Mucosa of rectum (tissue), 2 donors: ENCODE measurements at regions not wholly inside any gene's neighbourhood (a gene's known extent, or its start where the extent isn't known, plus 50 kb on each side); places are given as distances from the start of the nearest gene placed in this dataset.

Experiments used
- H3K27ac ChIP-seq, 2 donors: one replicate each; pipeline ENCODE4 v1.7.0; 2013; ENCODE audit warnings: inconsistent platforms in 2 of 2, low read depth in 2 of 2, low read length in 2 of 2
- H3K27me3 ChIP-seq, 2 donors: one replicate each; pipeline ENCODE4 v1.7.0; 2013; ENCODE audit warnings: low read length in 2 of 2; ENCODE audit not compliant: control insufficient read depth in 2 of 2, insufficient read depth in 2 of 2
- H3K36me3 ChIP-seq, 2 donors: one replicate each; pipeline ENCODE4 v1.7.0; 2013; ENCODE audit warnings: low read length in 2 of 2; ENCODE audit not compliant: control insufficient read depth in 2 of 2, insufficient read depth in 2 of 2
- H3K4me1 ChIP-seq, 2 donors: one replicate each; pipeline ENCODE4 v1.7.0; 2013; ENCODE audit warnings: low read length in 2 of 2, mild to moderate bottlenecking in 1 of 2; ENCODE audit not compliant: control insufficient read depth in 2 of 2, insufficient read depth in 2 of 2
- H3K4me3 ChIP-seq, 2 donors: one replicate each; pipeline ENCODE4 v1.7.0; 2013; ENCODE audit warnings: low read length in 2 of 2
- H3K9ac ChIP-seq, 2 donors: one replicate each; pipeline ENCODE4 v1.7.0; 2013; ENCODE audit warnings: low read length in 2 of 2, low read depth in 1 of 2, mild to moderate bottlenecking in 1 of 2
- H3K9me3 ChIP-seq, 2 donors: one replicate each; pipeline ENCODE4 v1.7.0; 2013; ENCODE audit warnings: low read length in 2 of 2; ENCODE audit not compliant: control insufficient read depth in 2 of 2
- donor health status: healthy.
- donor health status: Normal muscosa, but diverticular disease.

- H3K27ac ChIP-seq, result peak overlapping the region; percentile 73 to 81
Observed at GRCh38 chr2:82120115-82120514, 1815.6 kb upstream of the LRRTM1 start.

GRCh38 chr2:82109418-82109817 lies 1804.9 kb upstream of the LRRTM1 start:
- no peaks in the 10 kb centered on the region for H3K36me3 ChIP-seq
- no peaks in the 10 kb centered on the region for H3K4me1 ChIP-seq
- H3K9me3 ChIP-seq, result no peaks in the 10 kb centered on the region
- no peaks in the 10 kb centered on the region for H3K27me3 ChIP-seq
- H3K27ac ChIP-seq, result no peak overlapping the region
- no peak overlapping the region for H3K9ac ChIP-seq
- no peak overlapping the region for H3K4me3 ChIP-seq

More at GRCh38 chr2:82120115-82120514, 1815.6 kb upstream of the LRRTM1 start:
- no peak overlapping the region for H3K9ac ChIP-seq
- H3K4me1 ChIP-seq, result peaks cover 0 to 11% of the 10 kb centered on the region in 2 donors
- H3K36me3 ChIP-seq, result no peaks in the 10 kb centered on the region
- H3K27me3 ChIP-seq, result no peaks in the 10 kb centered on the region
- no peaks in the 10 kb centered on the region for H3K9me3 ChIP-seq
- H3K4me3 ChIP-seq, result no peak overlapping the region

GRCh38 chr2:82098617-82099016 lies 1794.1 kb upstream of the LRRTM1 start:
- H3K4me1 ChIP-seq, result no peaks in the 10 kb centered on the region
- H3K36me3 ChIP-seq, result no peaks in the 10 kb centered on the region
- no peaks in the 10 kb centered on the region for H3K27me3 ChIP-seq
- H3K9ac ChIP-seq, result no peak overlapping the region
- no peak overlapping the region for H3K4me3 ChIP-seq
- H3K27ac ChIP-seq, result no peak overlapping the region
- no peaks in the 10 kb centered on the region for H3K9me3 ChIP-seq

- Histone ChIP-seq H3K27ac (no peak overlapping the region), H3K9ac (no peak overlapping the region), H3K27me3 (no peaks in the 10 kb centered on the region), H3K9me3 (no peaks in the 10 kb centered on the region), H3K4me1 (no peaks in the 10 kb centered on the region), H3K36me3 (no peaks in the 10 kb centered on the region), H3K4me3 (no peak overlapping the region)
Observed at GRCh38 chr2:82089518-82089917, 1785.0 kb upstream of the LRRTM1 start.

GRCh38 chr2:82084679-82085392 lies 1780.3 kb upstream of the LRRTM1 start:
- no peaks in the 10 kb centered on the region for H3K36me3 ChIP-seq
- H3K9me3 ChIP-seq, result no peaks in the 10 kb centered on the region
- no peak overlapping the region for H3K9ac ChIP-seq
- H3K27ac ChIP-seq, result no peak overlapping the region
- H3K4me3 ChIP-seq, result no peak overlapping the region
- H3K4me1 ChIP-seq, result no peaks in the 10 kb centered on the region
- H3K27me3 ChIP-seq, result no peaks in the 10 kb centered on the region

GRCh38 chr2:82075875-82076274 lies 1771.3 kb upstream of the LRRTM1 start:
- Histone ChIP-seq H3K27me3 (no peaks in the 10 kb centered on the region), H3K4me1 (no peaks in the 10 kb centered on the region), H3K27ac (no peak overlapping the region), H3K9me3 (no peaks in the 10 kb centered on the region), H3K9ac (no peak overlapping the region), H3K36me3 (no peaks in the 10 kb centered on the region), H3K4me3 (no peak overlapping the region)

GRCh38 chr2:82062463-82062862 lies 1757.9 kb upstream of the LRRTM1 start:
- Histone ChIP-seq H3K36me3 (no peaks in the 10 kb centered on the region), H3K9me3 (no peaks in the 10 kb centered on the region), H3K27me3 (no peaks in the 10 kb centered on the region), H3K4me1 (no peaks in the 10 kb centered on the region), H3K4me3 (no peak overlapping the region), H3K9ac (no peak overlapping the region), H3K27ac (no peak overlapping the region)

GRCh38 chr2:82055846-82056245 lies 1751.3 kb upstream of the LRRTM1 start:
- H3K9ac ChIP-seq, result no peak overlapping the region
- H3K4me1 ChIP-seq, result no peaks in the 10 kb centered on the region
- no peak overlapping the region for H3K27ac ChIP-seq
- H3K4me3 ChIP-seq, result no peak overlapping the region
- no peaks in the 10 kb centered on the region for H3K36me3 ChIP-seq
- no peaks in the 10 kb centered on the region for H3K27me3 ChIP-seq
- H3K9me3 ChIP-seq, result no peaks in the 10 kb centered on the region

GRCh38 chr2:82043867-82044266 lies 1739.3 kb upstream of the LRRTM1 start:
- Histone ChIP-seq H3K9ac (no peak overlapping the region), H3K9me3 (no peaks in the 10 kb centered on the region), H3K4me1 (no peaks in the 10 kb centered on the region), H3K27me3 (no peaks in the 10 kb centered on the region), H3K4me3 (no peak overlapping the region), H3K27ac (no peak overlapping the region), H3K36me3 (no peaks in the 10 kb centered on the region)

GRCh38 chr2:82027921-82028615 lies 1723.5 kb upstream of the LRRTM1 start:
- Histone ChIP-seq H3K4me1 (no peaks in the 10 kb centered on the region), H3K27ac (no peak overlapping the region), H3K9me3 (no peaks in the 10 kb centered on the region), H3K36me3 (no peaks in the 10 kb centered on the region), H3K4me3 (no peak overlapping the region), H3K27me3 (no peaks in the 10 kb centered on the region), H3K9ac (no peak overlapping the region)
